Epithelial cell of proximal tubule (primary cell): ENCODE measurements at regions not wholly inside any gene's neighbourhood (a gene's known extent, or its start where the extent isn't known, plus 50 kb on each side); places are given as distances from the start of the nearest gene placed in this dataset.

Source experiments
- DNase-seq: peaks from one replicate; pipeline ENCODE4 v3.0.0-alpha.2; 2011; ENCODE audit warnings: low read depth
- H3K4me3 ChIP-seq: 2 replicates; pipeline ENCODE4 v1.5.1; 2011; ENCODE audit warnings: low read depth, mild to moderate bottlenecking, low read length
- TF ChIP-seq, protein P1 (sequence below): conservative IDR thresholded peaks from 2 replicates; pipeline ENCODE4 v1.5.1; 2012; ENCODE audit warnings: low read depth, mild to moderate bottlenecking, low read length

GRCh38 chr14:81819910-81820309 lies 286.3 kb upstream of the SEL1L start:
- H3K4me3 ChIP-seq = no peak overlapping the region
- DNase-seq = no peak
- TF ChIP-seq, protein P1, sequence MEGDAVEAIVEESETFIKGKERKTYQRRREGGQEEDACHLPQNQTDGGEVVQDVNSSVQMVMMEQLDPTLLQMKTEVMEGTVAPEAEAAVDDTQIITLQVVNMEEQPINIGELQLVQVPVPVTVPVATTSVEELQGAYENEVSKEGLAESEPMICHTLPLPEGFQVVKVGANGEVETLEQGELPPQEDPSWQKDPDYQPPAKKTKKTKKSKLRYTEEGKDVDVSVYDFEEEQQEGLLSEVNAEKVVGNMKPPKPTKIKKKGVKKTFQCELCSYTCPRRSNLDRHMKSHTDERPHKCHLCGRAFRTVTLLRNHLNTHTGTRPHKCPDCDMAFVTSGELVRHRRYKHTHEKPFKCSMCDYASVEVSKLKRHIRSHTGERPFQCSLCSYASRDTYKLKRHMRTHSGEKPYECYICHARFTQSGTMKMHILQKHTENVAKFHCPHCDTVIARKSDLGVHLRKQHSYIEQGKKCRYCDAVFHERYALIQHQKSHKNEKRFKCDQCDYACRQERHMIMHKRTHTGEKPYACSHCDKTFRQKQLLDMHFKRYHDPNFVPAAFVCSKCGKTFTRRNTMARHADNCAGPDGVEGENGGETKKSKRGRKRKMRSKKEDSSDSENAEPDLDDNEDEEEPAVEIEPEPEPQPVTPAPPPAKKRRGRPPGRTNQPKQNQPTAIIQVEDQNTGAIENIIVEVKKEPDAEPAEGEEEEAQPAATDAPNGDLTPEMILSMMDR = no peak

GRCh38 chr14:81826081-81826480 lies 292.4 kb upstream of the SEL1L start:
- no peak overlapping the region for H3K4me3 ChIP-seq
- no peak for DNase-seq

GRCh38 chr14:81829447-81829846 lies 295.8 kb upstream of the SEL1L start:
- DNase-seq = no peak
- TF ChIP-seq, protein P1 = no peak
- no peak overlapping the region for H3K4me3 ChIP-seq

More at GRCh38 chr14:81826081-81826480, 292.4 kb upstream of the SEL1L start:
- TF ChIP-seq, protein P1 = no peak

GRCh38 chr14:81831128-81831820 lies 297.6 kb upstream of the SEL1L start:
- TF ChIP-seq, protein P1 = no peak
- H3K4me3 ChIP-seq = no peak overlapping the region
- DNase-seq = no peak

DNA sequence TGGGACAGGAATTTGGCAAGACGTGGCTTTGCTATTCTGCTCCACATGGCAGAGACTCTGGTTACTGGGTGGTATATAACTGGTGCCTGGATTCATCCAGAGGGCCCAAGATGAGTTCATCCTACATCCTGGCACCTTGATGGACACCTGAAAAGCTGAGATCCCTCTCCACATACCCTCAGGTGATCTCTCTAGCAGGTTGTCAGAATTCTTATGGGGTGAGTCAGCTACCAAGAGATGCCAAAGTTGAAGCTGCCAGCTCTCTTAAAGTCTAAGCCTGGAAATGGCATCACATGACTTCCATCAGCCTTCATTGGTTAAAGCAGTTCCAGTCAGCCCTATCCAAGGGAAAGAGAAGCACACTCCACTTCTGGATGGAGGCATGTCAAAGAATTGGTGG lies 300.7 kb upstream of the SEL1L start:
- TF ChIP-seq, protein P1 = no peak
- H3K4me3 ChIP-seq = no peak overlapping the region
- no peak for DNase-seq

GRCh38 chr14:81837304-81837703 lies 303.7 kb upstream of the SEL1L start:
- H3K4me3 ChIP-seq = no peak overlapping the region
- TF ChIP-seq, protein P1 = no peak
- no peak for DNase-seq

DNA sequence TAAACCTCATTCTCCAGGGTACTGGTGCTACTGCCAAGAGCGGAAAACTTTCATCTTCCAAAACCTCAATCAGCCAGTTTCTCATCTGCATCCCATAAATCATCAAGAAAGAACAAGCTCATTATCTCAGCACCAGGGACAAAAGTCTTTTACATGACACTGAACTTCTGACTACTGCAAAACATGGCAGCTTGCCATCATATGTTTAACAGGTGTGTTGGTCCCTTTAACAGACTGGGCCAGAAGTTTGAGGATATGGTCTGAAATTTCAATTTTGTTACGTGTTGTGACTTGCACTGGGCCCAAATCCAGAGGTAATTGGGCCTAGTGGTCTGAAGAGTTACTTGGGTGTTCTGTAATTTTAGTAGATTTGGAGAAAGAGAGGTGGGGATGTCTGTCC lies 305.4 kb upstream of the SEL1L start:
- H3K4me3 ChIP-seq = no peak overlapping the region
- TF ChIP-seq, protein P1 = no peak
- DNase-seq = no peak
